Smooth muscle cell (in vitro differentiated cells): ENCODE measurements at regions not wholly inside any gene's neighbourhood (a gene's known extent, or its start where the extent isn't known, plus 50 kb on each side); places are given as distances from the start of the nearest gene placed in this dataset.

Experiments
- DNase-seq: peaks from one replicate; lab custom pipeline; 2025; ENCODE audit not compliant: unreplicated experiment; lab: John Stamatoyannopoulos, UW
- H2AFZ ChIP-seq: fragments of 200-600 bp; sonication (generic); 2 replicates; pipeline ENCODE4 v1.6.0; 2016; ENCODE audit warnings: antibody characterized with exemption, low read depth, mild to moderate bottlenecking
- H3F3A ChIP-seq: fragments of 200-600 bp; sonication (generic); 2 replicates; pipeline ENCODE4 v1.6.0; 2017; ENCODE audit warnings: antibody characterized with exemption, low read depth
- H3K27ac ChIP-seq: fragments of 200-600 bp; sonication (generic); 2 replicates; pipeline ENCODE4 v1.5.1; 2016; ENCODE audit warnings: low read depth, mild to moderate bottlenecking
- H3K27me3 ChIP-seq: fragments of 200-600 bp; sonication (generic); 2 replicates; pipeline ENCODE4 v1.6.1; 2016; ENCODE audit warnings: low read depth, mild to moderate bottlenecking
- H3K36me3 ChIP-seq: fragments of 200-600 bp; sonication (generic); 2 replicates; pipeline ENCODE4 v1.5.1; 2016; ENCODE audit warnings: low read depth
- H3K4me1 ChIP-seq: fragments of 200-600 bp; sonication (generic); 2 replicates; pipeline ENCODE4 v1.5.1; 2016; ENCODE audit warnings: low read depth
- H3K4me2 ChIP-seq: fragments of 200-600 bp; sonication (generic); 2 replicates; pipeline ENCODE4 v1.6.0; 2016; ENCODE audit warnings: mild to moderate bottlenecking
- H3K4me3 ChIP-seq: fragments of 200-600 bp; sonication (generic); 2 replicates; pipeline ENCODE4 v1.5.1; 2016; ENCODE audit warnings: mild to moderate bottlenecking
- H3K79me2 ChIP-seq: fragments of 200-600 bp; sonication (generic); 2 replicates; pipeline ENCODE4 v1.6.0; 2016; ENCODE audit warnings: low read depth, mild to moderate bottlenecking
- H3K9ac ChIP-seq: fragments of 200-600 bp; sonication (generic); 2 replicates; pipeline ENCODE4 v1.6.0; 2016; ENCODE audit warnings: low read depth
- H3K9me3 ChIP-seq: fragments of 200-600 bp; sonication (generic); replicated peaks from 2 replicates; pipeline ENCODE4 v1.5.1; 2016; ENCODE audit warnings: low read depth
- H4K20me1 ChIP-seq: fragments of 200-600 bp; sonication (generic); 2 replicates; pipeline ENCODE4 v1.6.0; 2016; ENCODE audit warnings: low read depth
- CTCF ChIP-seq: fragments of 200-600 bp; sonication (generic); IDR thresholded peaks from 2 replicates; pipeline ENCODE4 v1.5.1; 2017; ENCODE audit warnings: borderline replicate concordance, mild to moderate bottlenecking, antibody characterized with exemption; ENCODE audit not compliant: insufficient read depth, poor library complexity, severe bottlenecking
- WGBS: methylation state at CpG from one replicate; pipeline ENCODE4 v1.1.7; 2016; ENCODE audit warnings: low lambda C conversion rate; 5-methylcytosine and 5-hydroxymethylcytosine counted together

DNA sequence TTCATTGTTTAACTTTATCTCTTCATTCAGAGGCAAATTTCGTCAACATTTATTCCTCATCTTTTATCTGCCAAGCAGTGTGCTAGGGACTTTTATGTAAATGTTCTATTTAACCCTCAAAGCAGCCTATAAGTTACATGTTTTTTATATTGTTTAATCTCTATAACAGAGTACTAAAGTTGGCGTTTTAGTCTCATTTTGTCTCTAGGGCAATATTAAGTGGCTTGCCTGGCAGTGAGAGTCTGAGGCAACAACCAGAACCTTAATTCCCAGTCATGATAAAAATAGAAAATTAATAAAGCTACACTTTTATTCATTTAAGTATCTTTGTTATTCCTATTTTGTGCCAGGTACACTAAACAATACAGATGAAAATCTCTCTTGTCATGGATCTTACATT lies 994.3 kb upstream of the ADGRL2 start:
- Histone ChIP-seq H3F3A (no peaks in the 10 kb centered on the region), H3K4me1 (no peaks in the 10 kb centered on the region), H2AFZ (no peak overlapping the region), H3K9me3 (no peaks in the 10 kb centered on the region), H3K36me3 (no peaks in the 10 kb centered on the region), H3K79me2 (no peaks in the 10 kb centered on the region), H4K20me1 (no peaks in the 10 kb centered on the region), H3K9ac (no peak overlapping the region), H3K4me3 (no peak overlapping the region), H3K27ac (no peak overlapping the region), H3K4me2 (no peak overlapping the region), H3K27me3 (no peaks in the 10 kb centered on the region)
- DNase-seq = no peak
- no peak for TF ChIP-seq CTCF
- 91% methylated on average over 2 of the region's 2 CpGs for WGBS

GRCh38 chr1:80801695-80802094 lies 999.0 kb upstream of the ADGRL2 start:
- no peaks in the 10 kb centered on the region for H3F3A ChIP-seq
- H3K4me2 ChIP-seq = no peak overlapping the region
- no peaks in the 10 kb centered on the region for H3K36me3 ChIP-seq
- no peaks in the 10 kb centered on the region for H4K20me1 ChIP-seq
- H3K27me3 ChIP-seq = no peaks in the 10 kb centered on the region
- TF ChIP-seq CTCF = no peak
- no peaks in the 10 kb centered on the region for H3K79me2 ChIP-seq
- no peak overlapping the region for H3K4me3 ChIP-seq
- H3K27ac ChIP-seq = no peak overlapping the region
- no peaks in the 10 kb centered on the region for H3K9me3 ChIP-seq
- H3K9ac ChIP-seq = no peak overlapping the region
- no peak for DNase-seq
- no peaks in the 10 kb centered on the region for H3K4me1 ChIP-seq
- H2AFZ ChIP-seq = no peak overlapping the region

GRCh38 chr1:80799457-80799856 lies 1001.3 kb upstream of the ADGRL2 start:
- no peak overlapping the region for H3K27ac ChIP-seq
- no peak overlapping the region for H3K9ac ChIP-seq
- no peak for TF ChIP-seq CTCF
- DNase-seq = no peak
- 62% methylated on average over 2 of the region's 2 CpGs for WGBS
- H3K4me2 ChIP-seq = no peak overlapping the region
- no peaks in the 10 kb centered on the region for H3K9me3 ChIP-seq
- H4K20me1 ChIP-seq = no peaks in the 10 kb centered on the region
- no peaks in the 10 kb centered on the region for H3K27me3 ChIP-seq
- no peak overlapping the region for H3K4me3 ChIP-seq
- no peak overlapping the region for H2AFZ ChIP-seq
- no peaks in the 10 kb centered on the region for H3F3A ChIP-seq
- no peaks in the 10 kb centered on the region for H3K36me3 ChIP-seq
- no peaks in the 10 kb centered on the region for H3K79me2 ChIP-seq
- H3K4me1 ChIP-seq = no peaks in the 10 kb centered on the region

DNA sequence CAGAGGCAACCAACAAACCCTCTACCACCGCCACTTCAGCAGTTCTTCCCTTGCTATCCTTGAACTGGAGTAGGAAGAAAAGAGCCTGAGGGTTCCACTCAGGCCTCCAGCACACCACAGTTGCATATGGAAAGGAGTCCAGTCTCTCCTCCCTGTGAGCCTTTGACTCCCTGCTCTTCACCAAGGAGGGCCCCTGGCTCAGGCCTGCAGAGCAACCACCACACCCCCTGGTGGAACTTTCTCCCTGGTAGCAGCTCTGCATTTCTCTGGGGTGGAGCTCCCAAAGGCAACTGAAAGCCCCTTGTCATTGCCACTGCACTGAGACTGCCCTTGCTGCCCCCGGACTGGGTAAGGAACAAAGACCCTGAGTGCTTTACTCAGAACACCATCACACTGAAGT lies 1021.5 kb upstream of the ADGRL2 start:
- no peaks in the 10 kb centered on the region for H3K9me3 ChIP-seq
- no peak for TF ChIP-seq CTCF
- no peak overlapping the region for H3K4me3 ChIP-seq
- no peaks in the 10 kb centered on the region for H3K4me1 ChIP-seq
- no peak overlapping the region for H3K27ac ChIP-seq
- no peaks in the 10 kb centered on the region for H3K27me3 ChIP-seq
- no peaks in the 10 kb centered on the region for H3K36me3 ChIP-seq
- H4K20me1 ChIP-seq = no peaks in the 10 kb centered on the region
- H2AFZ ChIP-seq = no peak overlapping the region
- DNase-seq = no peak
- 86% methylated on average over 2 of the region's 2 CpGs for WGBS
- H3K4me2 ChIP-seq = no peak overlapping the region
- no peak overlapping the region for H3K9ac ChIP-seq
- no peaks in the 10 kb centered on the region for H3F3A ChIP-seq
- H3K79me2 ChIP-seq = no peaks in the 10 kb centered on the region
